K562 (cell line): ENCODE measurements at regions not wholly inside any gene's neighbourhood (a gene's known extent, or its start where the extent isn't known, plus 50 kb on each side); places are given as distances from the start of the nearest gene placed in this dataset.

ENCODE experiments used
- ATAC-seq: fragments of 200-7000 bp; cut with Tn5 transposase; 3 replicates; pipeline ENCODE4 v1.9.1; 2020; ENCODE audit warnings: moderate library complexity
- BruUV-seq: library from RNA; stranded (reverse); fragments of 400-500 nt; replicated peaks from 2 replicates; lab custom pipeline; 2021; lab: Mats Ljungman, UMichigan
- CTCF ChIA-PET: fragments of 300-600 bp; formaldehyde crosslinking; extraction: SDS; loops from one replicate; lab custom pipeline; 2021; ENCODE audit warnings: low intra/inter-chr PET ratio; lab: Yijun Ruan, JAX
- POLR2A ChIA-PET: fragments of 300-600, 350-650 bp; sonication (Branson Sonifier 250); formaldehyde crosslinking; extraction: SDS; loops from one replicate; lab custom pipeline; 2021; ENCODE audit warnings: antibody characterized with exemption, inconsistent platforms; lab: Yijun Ruan, JAX
- DNase-seq, 4 experiments: peaks; one replicate each; pipeline versions ENCODE4 v3.0.0 to v3.0.0-alpha.2; 2011 to 2018; ENCODE audit warnings: low spot score in 3 of 4, mixed read lengths in 3 of 4; ENCODE audit errors: extremely low read depth in 1 of 4
- FAIRE-seq: peaks from 2 replicates; lab custom pipeline; 2011; peaks lifted over from hg19 to GRCh38; lab: Jason Lieb, UNC
- H2AFZ ChIP-seq: 2 replicates; pipeline ENCODE4 v1.6.0; 2011; ENCODE audit warnings: low read depth, low read length, control low read depth, inconsistent platforms
- H3K27ac ChIP-seq: fragments of 200-600 bp; 3 replicates; pipeline ENCODE4 v1.8.0; 2011; ENCODE audit warnings: low read depth, mild to moderate bottlenecking, control low read depth, inconsistent platforms, low read length, moderate library complexity, mixed read lengths; ENCODE audit errors: extremely low read depth
- H3K27me3 ChIP-seq, 2 experiments: fragments of 300-600 bp in 1 of 2; 2 replicates in 1 of 2; 3 replicates in 1 of 2; pipeline versions ENCODE4 v1.6.0 to v1.8.0; 2011; ENCODE audit warnings: inconsistent platforms in 2 of 2, low read length in 2 of 2, mild to moderate bottlenecking in 1 of 2, mixed read lengths in 1 of 2, moderate library complexity in 1 of 2; ENCODE audit not compliant: control insufficient read depth in 2 of 2, insufficient read depth in 2 of 2
- H3K36me3 ChIP-seq: fragments of 300-600 bp; 3 replicates; pipeline ENCODE4 v1.8.0; 2011; ENCODE audit warnings: mild to moderate bottlenecking, low read length, inconsistent platforms; ENCODE audit not compliant: control insufficient read depth, insufficient read depth
- H3K4me1 ChIP-seq, 2 experiments: fragments of 200-600 bp in 1 of 2; replicated peaks in 1 of 2; 2 replicates in 1 of 2; 3 replicates in 1 of 2; pipeline versions ENCODE4 v1.5.1 to v1.8.0; 2011; ENCODE audit warnings: inconsistent platforms in 2 of 2, low read length in 2 of 2, mild to moderate bottlenecking in 1 of 2, mixed read lengths in 1 of 2, moderate library complexity in 1 of 2; ENCODE audit not compliant: control insufficient read depth in 2 of 2, insufficient read depth in 2 of 2
- H3K4me2 ChIP-seq: 2 replicates; pipeline ENCODE4 v1.6.1; 2011; ENCODE audit warnings: low read length, control low read depth, inconsistent platforms, mixed read lengths; ENCODE audit not compliant: insufficient read depth
- H3K4me3 ChIP-seq: fragments of 200-600 bp; sonication (generic), shearing (Covaris generic); 2 replicates; pipeline ENCODE4 v1.5.1; 2016; ENCODE audit warnings: control low read depth, inconsistent platforms
- H3K79me2 ChIP-seq: fragments of 200-600 bp; 3 replicates; pipeline ENCODE4 v1.8.0; 2011; ENCODE audit warnings: low read length, inconsistent platforms; ENCODE audit not compliant: control insufficient read depth, insufficient read depth
- H3K9ac ChIP-seq, 2 experiments: 2 replicates each; pipeline versions ENCODE4 v1.6.0 to v1.6.1; 2011; ENCODE audit warnings: low read depth in 2 of 2, low read length in 2 of 2, control low read depth in 1 of 2, inconsistent platforms in 1 of 2, mild to moderate bottlenecking in 1 of 2, mixed read lengths in 1 of 2; ENCODE audit not compliant: insufficient read depth in 1 of 2
- H3K9me1 ChIP-seq: one replicate; pipeline ENCODE4 v1.6.0; 2011; ENCODE audit warnings: inconsistent platforms, mild to moderate bottlenecking, low read length, moderate library complexity; ENCODE audit not compliant: control insufficient read depth, insufficient read depth
- H3K9me3 ChIP-seq: replicated peaks from 2 replicates; pipeline ENCODE4 v1.5.1; 2011; ENCODE audit warnings: low read depth, low read length, inconsistent platforms; ENCODE audit not compliant: control insufficient read depth, insufficient read depth
- H4K20me1 ChIP-seq: replicated peaks from 2 replicates; pipeline ENCODE4 v1.6.1; 2011; ENCODE audit warnings: low read length, inconsistent platforms, mixed read lengths; ENCODE audit not compliant: control insufficient read depth, insufficient read depth
- ARID3B ChIP-seq: fragments of 250-450 bp; sonication (Bioruptor Pico); IDR thresholded peaks from 2 replicates; pipeline ENCODE4 v1.4.0; 2020; ENCODE audit warnings: borderline replicate concordance
- BRF2 ChIP-seq: IDR thresholded peaks from 3 replicates; pipeline ENCODE4 v1.6.1; 2011; ENCODE audit warnings: borderline replicate concordance, mild to moderate bottlenecking; ENCODE audit not compliant: insufficient read length, insufficient read depth
- CEBPB ChIP-seq: fragments of 450-650 bp; IDR thresholded peaks from 2 replicates; pipeline ENCODE4 v1.6.1; 2016; ENCODE audit warnings: missing genetic modification characterization, missing compliant biosample characterization
- CREB1 ChIP-seq, 2 experiments: sonication (generic) in 1 of 2; formaldehyde crosslinking in 1 of 2; IDR thresholded peaks; 2 replicates each; pipeline versions ENCODE4 v1.6.1 to v1.8.0; 2012 to 2022; ENCODE audit warnings: inconsistent platforms in 1 of 2, mild to moderate bottlenecking in 1 of 2, missing genetic modification reagents in 1 of 2, moderate library complexity in 1 of 2
- CREM ChIP-seq: IDR thresholded peaks from 2 replicates; pipeline ENCODE4 v1.6.1; 2014; ENCODE audit warnings: antibody characterized with exemption, low read depth
- EZH2 ChIP-seq: IDR thresholded peaks from 2 replicates; pipeline ENCODE4 v1.6.1; 2012; ENCODE audit warnings: low read depth, mild to moderate bottlenecking, inconsistent platforms, low read length, borderline replicate concordance
- MCM7 ChIP-seq, 2 experiments: fragments of 450-650 bp; IDR thresholded peaks; 2 replicates each; pipeline ENCODE4 v1.6.1; 2016 to 2018
- MNT ChIP-seq, 2 experiments: fragments of 450-650 bp; conservative IDR thresholded peaks; 2 replicates each; pipeline ENCODE4 v1.6.1; 2017; ENCODE audit warnings: mild to moderate bottlenecking in 2 of 2, moderate library complexity in 2 of 2
- MTA3 ChIP-seq: fragments of 450-650 bp; formaldehyde crosslinking; IDR thresholded peaks from 2 replicates; pipeline ENCODE4 v1.6.1; 2017; ENCODE audit warnings: mild to moderate bottlenecking, borderline replicate concordance
- NEUROD1 ChIP-seq: fragments of 150-350 bp; IDR thresholded peaks from 2 replicates; pipeline ENCODE4 v1.6.1; 2014; ENCODE audit warnings: borderline replicate concordance, low read length, low read depth; ENCODE audit not compliant: partially characterized antibody
- SAP30 ChIP-seq: fragments of 200-600 bp; sonication (generic); IDR thresholded peaks from 2 replicates; pipeline ENCODE4 v1.6.1; 2012; ENCODE audit warnings: borderline replicate concordance, low read depth, mild to moderate bottlenecking, moderate library complexity, low read length, control low read depth, inconsistent platforms; ENCODE audit not compliant: insufficient read depth, poor library complexity, severe bottlenecking
- TGIF2 ChIP-seq: sonication (generic); formaldehyde crosslinking; IDR thresholded peaks from 2 replicates; pipeline ENCODE4 v1.8.1; 2022; ENCODE audit warnings: mild to moderate bottlenecking, missing genetic modification reagents, moderate library complexity
- ZNF551 ChIP-seq: fragments of 250-450 bp; sonication (Bioruptor Pico); IDR thresholded peaks from 2 replicates; pipeline ENCODE4 v1.5.0; 2021; ENCODE audit warnings: mild to moderate bottlenecking, moderate library complexity
- ZNF785 ChIP-seq: fragments of 250-450 bp; sonication (Bioruptor Pico); IDR thresholded peaks from 2 replicates; pipeline ENCODE4 v1.4.0; 2020; ENCODE audit warnings: mild to moderate bottlenecking
- WGBS: fragments of 100-300 bp; shearing (Covaris generic); methylation state at CpG from one replicate; pipeline ENCODE4 v1.1.6; 2016; ENCODE audit warnings: low coverage, mixed read lengths; ENCODE audit not compliant: insufficient coverage; ENCODE audit errors: missing lambda C conversion rate; 5-methylcytosine and 5-hydroxymethylcytosine counted together
- in situ Hi-C: fragments of 300-500 bp; cut with MboI; formaldehyde crosslinking; loops from 4 replicates; pipeline ENCODE4 v1.15.0; 2018; ENCODE audit warnings: inconsistent platforms, mixed read lengths
- intact Hi-C: fragments of 100-400 bp; cut with micrococcal nuclease; formaldehyde crosslinking; loops from 2 replicates; pipeline ENCODE4 v1.14.2; 2022

GRCh38 chr1:189192741-189193520 lies 1284.7 kb downstream of the BRINP3 start:
- POLR2A ChIA-PET = interaction anchor here (0.7 kb wide), 1 partner anchor 18 kb away, joined by 3 read pairs; no protein-coding TSS in a partner anchor
- no peak for DNase-seq
- no peak overlapping the region for H2AFZ ChIP-seq
- CTCF ChIA-PET = no interaction called here
- intact Hi-C loops = no loop called here
- no peak for FAIRE-seq
- no peak for TF ChIP-seq CREB1 (IDR thresholded peaks at IDR 0.05)
- TF ChIP-seq CREB1 (CRISPR knock-in tag; IDR thresholded peaks at IDR 0.05) = no peak
- no peak for TF ChIP-seq CREM
- TF ChIP-seq MCM7 (IDR thresholded peaks at IDR 0.05) = no peak
- no peak for TF ChIP-seq CEBPB (tag)
- no peak for TF ChIP-seq ZNF785 (CRISPR knock-in tag)
- TF ChIP-seq NEUROD1 = no peak
- no peak for TF ChIP-seq ARID3B (CRISPR knock-in tag)
- TF ChIP-seq SAP30 = no peak
- TF ChIP-seq MNT (conservative IDR thresholded peaks at IDR 0.05) = no peak
- TF ChIP-seq EZH2 = no peak
- no peak for TF ChIP-seq MTA3
- no peak for TF ChIP-seq TGIF2 (CRISPR knock-in tag)
- no peak for TF ChIP-seq BRF2
- TF ChIP-seq ZNF551 (CRISPR knock-in tag) = no peak
- TF ChIP-seq, all 486 proteins: peak for 0
- Histone ChIP-seq H3K79me2 (no peaks in the 10 kb centered on the region), H3K4me2 (no peak overlapping the region), H3K4me3 (no peak overlapping the region), H3K9me1 (no peaks in the 10 kb centered on the region), H3K9ac (no peak overlapping the region), H3K27ac (no peak overlapping the region), H3K9me3 (no peaks in the 10 kb centered on the region), H3K27me3 (no peaks in the 10 kb centered on the region), H3K36me3 (no peaks in the 10 kb centered on the region), H4K20me1 (no peaks in the 10 kb centered on the region), H3K4me1 (no peaks in the 10 kb centered on the region)
- 26% methylated on average over 2 of the region's 2 CpGs for WGBS
- no peak for ATAC-seq
- in situ Hi-C loops = no loop called here
- BruUV-seq = no TSS peak
